COLO668 (cell line): ENCODE measurements at regions not wholly inside any gene's neighbourhood (a gene's known extent, or its start where the extent isn't known, plus 50 kb on each side); places are given as distances from the start of the nearest gene placed in this dataset.
"Not testable (repeated sequence)": the region's sequence is repeated elsewhere in the genome, so short reads cannot be mapped to it uniquely, and the experiment has no call there.

Experiments used
- DNase-seq: peaks from one replicate; lab custom pipeline; 2025; ENCODE audit not compliant: unreplicated experiment; lab: John Stamatoyannopoulos, UW

DNA sequence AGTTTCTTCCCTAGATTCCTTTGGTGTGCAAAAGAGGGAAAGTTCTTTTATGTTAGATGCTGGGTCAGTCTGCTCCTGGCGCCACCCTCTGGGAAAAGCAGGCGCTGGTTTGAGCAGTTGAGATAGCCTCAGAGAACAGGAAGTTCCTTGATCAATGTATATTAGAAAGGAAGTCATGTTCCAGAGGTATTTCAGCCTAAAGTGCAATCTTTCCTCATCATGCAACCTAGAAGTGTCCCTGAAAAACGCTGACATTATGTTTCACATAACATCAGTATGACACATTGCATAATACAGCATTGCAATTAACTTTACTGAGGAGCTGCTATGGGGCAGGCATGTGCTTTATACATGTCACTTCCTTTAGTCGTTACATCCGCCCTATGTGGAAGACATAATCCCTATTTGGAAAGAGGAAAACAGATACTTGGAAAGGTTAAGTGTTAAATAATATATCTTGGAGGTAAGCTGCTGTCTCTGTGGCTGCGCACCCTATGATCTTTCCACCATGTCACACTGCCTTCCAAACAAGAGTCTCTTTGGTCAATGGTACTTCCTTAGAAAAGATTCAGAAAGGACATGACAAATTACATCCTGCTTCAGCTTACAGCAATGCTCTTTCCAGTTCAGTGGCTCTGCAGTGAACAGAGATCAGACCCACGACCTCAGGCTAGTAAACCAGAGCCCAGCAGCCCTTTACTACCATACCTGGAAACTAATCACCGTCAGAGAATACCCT is 369.7 kb downstream of the RAD51AP2 start:
- DNase-seq = peak; percentile 25

DNA sequence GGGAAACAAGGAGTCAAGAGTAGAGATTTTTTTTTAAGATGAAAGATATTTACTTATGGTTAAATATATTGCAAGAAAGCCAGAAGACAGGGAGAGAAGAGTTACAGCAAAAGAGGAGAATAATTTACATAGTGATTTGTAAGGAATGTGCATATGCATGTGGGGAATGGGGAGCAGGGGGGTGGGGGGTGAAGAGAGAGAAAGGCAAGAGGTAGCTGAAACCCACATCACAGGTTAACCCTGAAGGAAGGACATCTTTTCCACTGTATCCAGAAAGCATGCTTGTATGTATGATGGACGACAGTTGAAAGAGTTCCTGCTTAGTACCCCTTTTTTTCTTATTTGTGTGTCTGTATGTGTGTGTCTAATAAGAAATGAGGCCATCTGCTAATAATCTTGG is 371.9 kb downstream of the RAD51AP2 start:
- no peak for DNase-seq

DNA sequence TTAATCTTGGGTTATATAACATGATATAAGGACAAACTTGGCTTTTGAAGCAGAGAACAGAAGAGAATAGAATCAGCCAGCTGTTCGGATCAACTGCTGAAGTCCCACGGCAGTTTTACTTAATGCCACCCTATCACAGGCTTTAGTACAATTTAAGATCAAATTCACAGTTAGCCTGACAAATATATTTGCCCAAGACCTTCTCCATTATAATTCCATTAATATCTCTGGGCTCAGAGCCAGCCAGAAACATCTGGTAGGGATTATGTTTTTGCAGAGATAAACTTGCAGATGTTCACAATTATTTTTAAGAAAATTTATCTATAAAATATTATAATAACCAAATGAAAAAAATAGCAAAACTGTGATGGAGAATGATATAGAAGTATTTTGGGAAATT is 381.4 kb downstream of the RAD51AP2 start:
- DNase-seq = no peak

DNA sequence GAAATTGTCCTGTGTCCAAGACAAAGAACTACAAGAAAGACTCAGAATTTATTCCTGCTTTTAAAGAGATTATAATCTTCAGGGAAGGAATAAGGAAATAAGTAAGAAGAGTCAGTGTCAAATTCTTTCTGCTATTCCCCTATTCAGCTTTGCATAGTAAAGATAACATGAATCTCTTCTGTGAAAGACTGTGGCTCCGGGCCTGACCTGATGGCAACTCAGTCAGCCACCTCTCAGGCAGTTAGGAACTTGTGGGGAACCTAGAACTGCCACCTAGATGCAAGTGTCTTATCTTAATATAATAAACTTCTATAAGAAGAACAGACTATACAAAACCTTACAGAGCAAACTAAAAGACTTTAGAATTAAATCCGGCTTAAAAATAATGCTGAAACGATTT is 382.0 kb downstream of the RAD51AP2 start:
- no peak for DNase-seq

DNA sequence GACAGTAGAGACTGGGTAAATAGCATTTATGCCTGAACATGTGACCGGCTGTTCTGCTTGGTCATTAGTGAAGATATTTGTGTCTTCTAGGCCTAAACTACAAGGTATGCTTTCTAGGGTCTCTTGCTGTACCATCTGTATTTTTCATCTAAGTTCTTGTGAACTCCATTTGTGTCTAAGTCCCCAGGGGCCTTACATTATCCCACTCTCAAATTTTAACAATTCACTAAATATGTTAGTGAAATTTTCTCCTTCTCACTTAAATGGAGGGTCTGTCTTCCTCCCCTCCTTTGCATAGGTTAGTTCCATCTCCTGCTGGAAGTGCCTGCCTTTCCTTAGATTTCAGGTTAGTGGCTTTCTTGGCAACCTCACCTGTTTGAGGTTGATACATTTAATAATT is 382.6 kb downstream of the RAD51AP2 start:
- no peak for DNase-seq

DNA sequence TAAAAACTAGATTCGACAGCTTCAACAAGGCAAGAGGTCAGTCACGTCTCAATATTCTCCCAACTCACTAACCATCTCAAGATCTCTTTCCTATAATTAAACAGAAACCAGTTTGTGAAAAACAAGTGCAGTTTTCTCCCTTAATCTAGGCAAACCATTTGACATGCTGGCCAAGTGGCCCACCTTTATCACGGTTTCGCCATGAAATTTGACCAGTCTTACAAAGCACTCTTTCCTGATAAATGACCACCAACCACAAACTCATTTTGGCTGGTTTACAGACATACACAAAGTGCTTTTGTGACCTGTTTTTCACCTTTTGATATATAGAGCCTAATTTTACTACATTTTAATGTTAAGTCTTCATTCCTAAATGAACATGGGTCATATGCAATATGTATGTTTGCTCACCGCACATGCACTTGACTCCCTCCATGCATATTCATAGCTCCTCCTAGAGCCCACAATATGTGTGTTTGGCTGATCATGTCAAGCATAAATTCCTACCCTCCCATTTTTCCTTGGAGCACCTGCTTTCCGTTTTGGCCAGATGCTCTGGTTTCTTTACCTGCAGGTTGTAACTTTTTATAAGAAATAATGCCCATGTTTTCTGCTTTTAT is 385.1 kb downstream of the RAD51AP2 start:
- DNase-seq = no peak

DNA sequence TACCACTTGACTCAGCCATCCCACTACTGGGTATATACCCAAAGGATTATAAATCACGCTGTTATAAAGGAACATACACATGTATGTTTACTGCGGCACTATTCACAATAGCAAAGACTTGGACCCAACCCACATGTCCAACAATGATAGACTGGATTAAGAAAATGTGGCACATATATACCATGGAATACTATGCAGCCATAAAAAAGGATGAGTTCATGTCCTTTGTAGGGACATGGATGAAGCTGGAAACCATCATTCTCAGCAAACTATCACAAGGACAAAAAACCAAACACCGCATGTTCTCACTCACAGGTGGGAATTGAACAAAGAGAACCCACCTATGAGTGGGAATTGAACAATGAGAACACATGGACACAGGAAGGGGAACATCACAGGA is 387.6 kb downstream of the RAD51AP2 start:
- DNase-seq = not testable (repeated sequence)

DNA sequence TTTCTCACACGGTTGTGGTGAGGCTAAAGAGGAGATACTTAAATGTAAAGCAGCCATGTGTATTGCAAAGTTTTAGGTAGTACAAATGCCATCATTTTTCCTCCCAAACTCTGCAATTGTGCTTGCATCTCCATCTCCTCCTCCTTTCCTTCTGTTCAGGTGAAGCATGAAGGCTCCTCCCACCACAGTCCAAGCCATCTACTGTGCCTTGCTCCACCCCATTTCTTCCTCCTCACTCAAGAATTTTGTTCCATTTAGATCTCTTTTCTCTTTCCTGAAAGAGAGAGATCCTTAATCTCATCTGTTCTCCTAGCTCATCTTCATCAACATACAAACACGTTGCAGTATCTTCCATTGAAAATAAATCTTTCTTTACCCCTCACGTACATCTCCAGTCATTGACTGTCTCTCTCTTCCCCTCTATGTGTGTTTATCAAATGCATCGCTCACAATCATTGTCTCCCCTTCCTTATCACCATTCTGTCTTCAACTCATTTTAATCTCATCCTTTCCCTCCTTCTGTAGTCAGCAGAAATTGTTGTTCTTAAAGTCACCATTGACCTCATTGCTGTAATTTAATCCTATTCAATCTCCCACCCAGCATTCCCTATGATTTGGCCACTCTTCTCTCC is 392.1 kb downstream of the RAD51AP2 start:
- DNase-seq = no peak

DNA sequence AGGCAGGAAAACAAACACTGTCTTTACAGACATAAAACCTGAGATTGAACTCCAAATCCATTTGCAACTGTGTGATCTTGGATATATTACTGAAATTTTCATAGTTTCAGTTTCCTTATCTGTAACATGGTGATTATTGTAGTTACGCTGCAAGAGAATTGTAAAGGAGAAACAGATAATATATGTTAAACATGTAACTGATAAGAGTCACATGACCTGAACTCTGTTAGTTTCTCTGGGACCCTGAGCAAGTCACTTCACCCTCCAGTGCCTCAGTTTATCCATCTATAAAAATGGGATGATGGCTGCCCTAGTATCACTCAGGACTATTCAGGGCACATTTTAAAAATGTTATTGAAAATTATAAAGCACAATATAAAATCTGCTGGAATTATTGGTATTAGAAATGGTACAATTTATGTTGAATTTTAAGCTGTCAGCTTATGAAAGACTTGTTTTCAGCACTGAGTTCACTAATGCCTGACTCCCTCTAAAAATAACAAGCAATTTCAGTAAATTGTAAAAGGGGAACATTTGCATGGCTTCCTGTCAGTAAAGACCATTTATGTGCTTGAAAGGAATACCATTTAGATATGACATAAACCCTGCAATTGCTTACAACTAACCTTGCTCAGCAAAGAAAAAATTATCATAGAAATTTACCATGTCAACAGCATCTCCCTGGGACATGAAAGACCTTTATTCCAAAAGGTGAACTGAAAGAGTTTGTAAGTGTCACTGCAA is 393.5 kb downstream of the RAD51AP2 start:
- no peak for DNase-seq

DNA sequence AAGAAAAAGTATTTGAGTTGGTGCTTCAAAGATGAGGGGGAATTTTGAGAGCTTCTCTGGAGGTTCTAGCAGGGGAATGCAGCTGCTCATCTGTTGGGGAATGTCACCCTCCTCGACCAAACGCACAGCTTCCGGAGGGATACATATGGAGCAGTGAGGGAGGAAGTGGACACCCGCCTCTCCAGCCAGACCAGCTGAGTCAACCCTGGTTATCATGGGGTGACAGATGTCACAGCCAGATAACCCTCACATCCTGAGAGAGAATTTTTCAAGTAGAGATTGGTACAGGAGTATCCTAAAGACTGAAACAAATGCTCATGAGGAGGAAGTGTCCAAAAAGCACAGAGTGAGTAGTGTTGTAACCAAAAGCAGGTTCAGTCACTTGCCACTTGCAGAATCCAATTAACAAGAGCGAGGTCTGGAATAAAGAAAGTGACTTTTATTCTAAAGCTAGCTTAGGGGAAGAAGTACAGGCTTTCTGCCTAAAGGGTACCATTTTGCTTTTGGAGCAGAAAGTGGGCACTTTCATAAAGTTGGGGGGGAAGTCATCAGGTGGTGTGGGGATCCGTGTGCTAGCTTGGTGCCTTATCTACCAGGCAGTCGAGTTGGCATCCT is 395.2 kb downstream of the RAD51AP2 start:
- no peak for DNase-seq

DNA sequence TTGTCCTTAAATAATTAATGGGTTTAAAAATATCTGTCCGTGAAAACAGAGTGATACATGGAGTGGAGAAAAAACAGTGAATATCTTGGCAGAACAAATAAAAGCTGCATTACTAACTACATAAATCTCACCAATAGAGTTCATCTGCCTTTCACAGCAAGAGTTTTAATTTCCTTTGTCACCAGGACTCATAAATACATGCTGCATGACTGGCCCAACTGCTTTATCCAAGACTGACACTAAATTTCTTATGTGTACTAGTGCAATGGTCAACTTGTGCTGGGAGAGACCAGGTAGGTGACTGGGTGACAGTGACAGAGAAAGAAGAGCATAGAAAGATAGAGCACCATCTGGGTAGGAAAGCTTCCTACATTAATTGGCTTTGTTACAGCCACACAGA is 402.8 kb downstream of the RAD51AP2 start:
- DNase-seq = no peak

DNA sequence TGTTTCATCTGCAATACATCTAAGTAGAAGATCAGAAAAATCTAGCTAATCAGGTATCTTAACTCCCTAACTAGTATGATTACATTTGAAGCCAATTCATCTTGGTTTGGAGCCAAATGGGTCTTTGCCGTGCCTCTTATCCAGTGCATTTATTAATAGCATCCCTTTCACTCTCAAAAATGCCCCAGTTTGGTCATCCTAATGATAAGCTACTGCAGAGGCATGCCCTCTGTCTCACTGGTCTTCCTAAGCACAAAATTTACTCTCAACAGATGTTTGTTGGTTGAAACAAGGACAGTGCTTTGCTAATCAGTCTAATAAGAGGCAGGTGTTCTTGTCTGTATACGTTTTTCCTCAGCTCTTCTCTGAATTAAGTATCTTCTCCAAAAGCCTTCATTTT is 403.2 kb downstream of the RAD51AP2 start:
- DNase-seq = no peak

DNA sequence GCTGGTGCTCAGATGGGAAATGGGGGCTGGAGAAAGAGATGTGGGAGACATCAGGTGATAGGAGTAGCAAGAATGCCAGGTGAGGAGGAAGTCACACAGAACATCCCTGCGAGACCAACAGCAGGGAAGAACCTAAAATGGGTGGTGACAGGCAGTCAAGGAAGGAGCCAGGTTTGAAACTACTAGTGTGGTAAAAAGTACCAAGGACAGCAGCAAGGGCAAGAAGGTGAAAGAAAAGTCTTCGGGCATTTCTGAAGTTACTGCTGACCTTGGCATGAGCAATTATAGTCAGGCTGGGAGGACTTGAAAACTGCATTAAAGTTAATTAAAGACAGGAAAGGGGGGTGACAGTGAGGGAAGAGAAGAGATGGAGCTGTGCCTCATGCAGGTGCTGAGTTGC is 410.4 kb downstream of the RAD51AP2 start:
- DNase-seq = no peak

DNA sequence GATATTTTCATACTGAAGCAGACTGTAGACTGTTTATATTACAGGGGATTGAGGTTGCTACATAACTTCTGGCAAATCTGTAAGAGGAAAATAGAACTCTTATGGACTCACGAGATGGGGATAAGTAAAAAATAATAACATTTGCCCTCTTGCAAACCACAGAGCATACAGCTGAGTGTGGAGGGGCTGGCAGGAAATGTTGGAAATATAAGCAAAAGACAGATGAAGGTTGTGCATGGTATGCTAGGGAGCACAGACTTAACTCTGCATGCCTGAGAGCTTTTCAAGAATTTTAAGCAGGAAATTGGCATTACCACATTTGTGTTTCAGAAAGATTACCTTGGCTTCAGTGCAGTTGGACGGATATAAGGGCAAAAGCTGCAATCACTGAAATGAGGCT is 411.1 kb downstream of the RAD51AP2 start:
- no peak for DNase-seq

DNA sequence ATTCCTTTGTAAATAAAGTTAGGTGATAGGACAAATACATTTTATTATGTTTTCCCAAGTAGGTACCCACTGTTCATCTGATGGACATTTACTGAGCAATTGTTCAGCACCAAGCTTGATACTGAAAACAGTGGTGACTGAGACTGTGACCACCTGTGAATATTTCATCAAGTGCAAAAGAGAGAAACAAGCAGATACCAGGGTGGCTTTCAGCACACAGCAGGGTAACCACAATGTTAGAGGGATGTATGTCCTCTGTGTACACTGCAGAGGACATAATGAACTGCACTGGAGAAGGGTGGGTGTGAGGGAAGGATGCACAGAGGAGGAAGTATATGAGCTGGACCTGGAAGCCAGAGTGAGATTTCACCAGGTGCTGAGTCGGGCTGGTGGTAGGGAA is 411.8 kb downstream of the RAD51AP2 start:
- DNase-seq = no peak

DNA sequence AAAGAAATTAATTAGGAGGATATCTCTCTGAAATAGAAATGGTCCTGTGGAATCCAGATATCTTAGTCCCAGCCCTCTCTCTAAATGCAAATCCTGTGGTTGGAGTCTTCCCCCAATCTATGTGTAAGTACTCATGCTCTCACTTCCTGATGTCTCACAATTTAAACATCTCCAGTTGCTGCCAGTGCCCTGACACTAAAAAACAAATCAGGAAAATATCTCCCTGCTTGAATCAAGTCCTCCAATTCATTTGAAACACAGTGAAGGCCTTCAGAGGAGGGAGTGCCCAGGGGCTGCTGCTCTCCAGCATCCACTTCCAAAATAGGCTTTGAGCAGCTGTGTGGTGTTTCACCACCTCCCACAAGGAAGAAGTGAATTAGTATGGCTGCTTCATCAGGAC is 413.8 kb downstream of the RAD51AP2 start:
- DNase-seq = no peak

DNA sequence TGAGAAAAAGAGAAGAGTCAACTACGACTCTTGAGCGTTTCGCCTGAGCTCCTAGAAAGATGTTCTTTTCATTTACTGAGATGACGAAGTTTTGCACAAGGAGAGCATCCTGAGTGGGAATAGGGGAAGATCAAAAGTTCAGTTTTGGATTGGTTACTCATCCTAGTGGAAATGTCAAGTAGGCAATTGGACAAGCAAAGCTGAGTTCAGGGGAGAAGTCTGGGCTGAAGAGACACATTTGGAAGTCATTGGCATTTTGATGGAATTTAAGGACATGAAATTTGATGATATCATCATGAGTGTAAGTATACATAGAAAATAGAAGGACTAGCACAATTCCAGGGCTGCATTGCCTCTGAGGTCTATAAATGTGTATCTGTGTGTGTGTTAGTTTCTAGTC is 416.6 kb downstream of the RAD51AP2 start:
- DNase-seq = no peak

DNA sequence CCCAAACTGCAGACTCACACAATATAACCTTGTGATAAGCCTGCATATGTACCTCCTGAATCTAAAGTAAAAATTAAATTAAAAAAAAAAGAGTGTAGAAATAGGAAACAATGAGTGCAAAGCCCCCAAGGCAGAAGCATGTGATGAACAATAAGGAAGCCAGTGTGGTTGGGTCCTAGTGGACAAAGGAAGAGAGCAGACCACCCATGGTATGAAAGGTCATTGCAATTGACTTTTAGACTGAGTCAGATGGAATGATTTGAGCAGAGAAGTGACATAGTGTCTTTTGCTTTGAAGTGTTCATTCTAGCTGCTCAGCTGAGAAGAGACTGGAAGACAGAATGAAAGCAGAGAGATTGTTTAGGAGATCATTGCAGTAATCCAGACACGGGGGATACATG is 417.1 kb downstream of the RAD51AP2 start:
- DNase-seq = no peak

DNA sequence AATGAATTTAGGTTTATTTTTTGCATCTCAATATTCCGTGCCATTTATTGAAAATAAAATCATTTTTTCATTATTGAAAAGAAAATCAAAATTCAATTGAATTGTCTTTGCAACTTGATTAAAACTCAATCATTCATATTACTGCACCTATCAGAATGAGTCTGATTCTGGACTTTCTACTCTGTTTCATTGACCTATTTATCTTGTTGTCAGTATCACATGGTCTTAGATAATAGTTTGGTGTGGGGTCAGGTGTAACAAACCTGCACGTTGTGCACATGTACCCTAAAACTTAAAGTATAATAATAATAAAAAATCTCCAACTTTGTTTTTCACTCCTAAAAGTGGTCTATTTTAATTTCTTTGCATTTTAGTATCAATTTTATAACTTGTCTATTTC is 422.9 kb downstream of the RAD51AP2 start:
- DNase-seq = no peak

DNA sequence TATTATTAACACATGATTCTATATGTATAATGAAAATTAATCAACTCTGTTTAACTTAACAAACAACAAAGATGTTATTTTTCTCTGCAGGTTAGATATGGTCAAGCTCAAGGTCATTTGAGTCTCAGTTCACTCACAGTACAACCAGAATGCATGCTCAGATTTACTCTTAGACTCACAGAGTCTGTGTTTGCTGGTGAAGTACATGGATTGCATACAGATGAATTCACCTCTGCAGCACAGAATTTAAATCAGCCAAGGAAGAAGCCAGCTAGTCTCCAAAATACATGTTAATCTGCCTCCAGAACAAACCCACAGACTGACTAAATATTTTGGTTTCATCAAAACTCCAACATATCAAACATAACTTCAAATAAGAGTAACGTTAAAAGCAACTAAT is 424.5 kb downstream of the RAD51AP2 start:
- no peak for DNase-seq

DNA sequence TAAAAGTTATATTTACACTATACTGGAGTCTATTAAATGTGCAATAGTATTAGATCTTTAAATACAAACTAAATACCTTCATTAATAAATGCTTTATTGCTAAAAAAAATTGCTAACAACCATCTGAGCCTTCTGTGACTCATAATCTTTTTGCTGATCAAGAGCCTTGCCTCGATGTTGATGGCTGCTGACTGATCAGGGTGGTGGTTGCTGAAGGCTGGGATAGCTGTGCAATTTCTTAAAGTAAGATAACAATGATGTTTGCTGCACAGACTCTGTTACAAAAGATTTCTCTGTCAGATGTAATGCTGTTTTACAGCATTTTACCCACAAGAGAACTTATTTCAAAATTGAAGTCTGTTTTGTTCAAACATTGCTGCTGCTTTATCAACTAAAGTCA is 421.4 kb upstream of the CYRIA start:
- DNase-seq = no peak
